ENCODE measurements at regions not wholly inside any gene's neighbourhood (a gene's known extent, or its start where the extent isn't known, plus 50 kb on each side); places are given as distances from the start of the nearest gene placed in this dataset.
"Not testable (repeated sequence)": the region's sequence is repeated elsewhere in the genome, so short reads cannot be mapped to it uniquely, and the experiment has no call there.

GRCh38 chr1:164446020-164446419 lies 113.0 kb upstream of the PBX1 start:
- no peaks in the 10 kb centered on the region for H3K4me1 ChIP-seq
- H3K36me3 ChIP-seq = no peaks in the 10 kb centered on the region
- H3K27me3 ChIP-seq = no peaks in the 10 kb centered on the region
- TF ChIP-seq, protein P1, sequence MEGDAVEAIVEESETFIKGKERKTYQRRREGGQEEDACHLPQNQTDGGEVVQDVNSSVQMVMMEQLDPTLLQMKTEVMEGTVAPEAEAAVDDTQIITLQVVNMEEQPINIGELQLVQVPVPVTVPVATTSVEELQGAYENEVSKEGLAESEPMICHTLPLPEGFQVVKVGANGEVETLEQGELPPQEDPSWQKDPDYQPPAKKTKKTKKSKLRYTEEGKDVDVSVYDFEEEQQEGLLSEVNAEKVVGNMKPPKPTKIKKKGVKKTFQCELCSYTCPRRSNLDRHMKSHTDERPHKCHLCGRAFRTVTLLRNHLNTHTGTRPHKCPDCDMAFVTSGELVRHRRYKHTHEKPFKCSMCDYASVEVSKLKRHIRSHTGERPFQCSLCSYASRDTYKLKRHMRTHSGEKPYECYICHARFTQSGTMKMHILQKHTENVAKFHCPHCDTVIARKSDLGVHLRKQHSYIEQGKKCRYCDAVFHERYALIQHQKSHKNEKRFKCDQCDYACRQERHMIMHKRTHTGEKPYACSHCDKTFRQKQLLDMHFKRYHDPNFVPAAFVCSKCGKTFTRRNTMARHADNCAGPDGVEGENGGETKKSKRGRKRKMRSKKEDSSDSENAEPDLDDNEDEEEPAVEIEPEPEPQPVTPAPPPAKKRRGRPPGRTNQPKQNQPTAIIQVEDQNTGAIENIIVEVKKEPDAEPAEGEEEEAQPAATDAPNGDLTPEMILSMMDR (IDR thresholded peaks at IDR 0.05) = no peak
- H3K27ac ChIP-seq = no peak overlapping the region
- H3K9me3 ChIP-seq = no peaks in the 10 kb centered on the region
- H3K4me3 ChIP-seq = no peak overlapping the region
- DNase-seq = no peak
- intact Hi-C loops (cut with DNase I) = no loop called here
- no peak overlapping the region for H3K9ac ChIP-seq (ENCODE audit: low read depth in 2 of 2, low read length in 2 of 2)

GRCh38 chr1:164452549-164452948 lies 106.4 kb upstream of the PBX1 start:
- no peaks in the 10 kb centered on the region for H3K36me3 ChIP-seq
- H3K9ac ChIP-seq (ENCODE audit: low read depth in 2 of 2, low read length in 2 of 2) = no peak overlapping the region
- no peak for DNase-seq
- no peak overlapping the region for H3K4me3 ChIP-seq
- TF ChIP-seq, protein P1 (IDR thresholded peaks at IDR 0.05) = no peak
- H3K27ac ChIP-seq = no peak overlapping the region
- intact Hi-C loops (cut with DNase I) = no loop called here
- H3K4me1 ChIP-seq = no peaks in the 10 kb centered on the region
- H3K27me3 ChIP-seq = no peaks in the 10 kb centered on the region
- H3K9me3 ChIP-seq = no peaks in the 10 kb centered on the region

- TF ChIP-seq, protein P1 (IDR thresholded peaks at IDR 0.05) = no peak
- Histone ChIP-seq H3K4me1 (no peaks in the 10 kb centered on the region), H3K9ac (ENCODE audit: low read depth in 2 of 2, low read length in 2 of 2) (no peak overlapping the region), H3K27ac (no peak overlapping the region), H3K9me3 (no peaks in the 10 kb centered on the region), H3K27me3 (no peaks in the 10 kb centered on the region), H3K4me3 (no peak overlapping the region), H3K36me3 (no peaks in the 10 kb centered on the region)
- DNase-seq = no peak
- intact Hi-C loops (cut with DNase I) = no loop called here
These were observed 102.7 kb upstream of the PBX1 start for GRCh38 chr1:164456272-164456671.

- H3K4me3 ChIP-seq; H3K27ac ChIP-seq; H3K9me3 ChIP-seq; H3K9ac ChIP-seq (ENCODE audit: low read depth in 2 of 2, low read length in 2 of 2); H3K4me1 ChIP-seq; DNase-seq; H3K36me3 ChIP-seq; H3K27me3 ChIP-seq; intact Hi-C loops (cut with DNase I): not testable (repeated sequence)
These were observed 99.8 kb upstream of the PBX1 start for GRCh38 chr1:164459176-164459575.

DNA sequence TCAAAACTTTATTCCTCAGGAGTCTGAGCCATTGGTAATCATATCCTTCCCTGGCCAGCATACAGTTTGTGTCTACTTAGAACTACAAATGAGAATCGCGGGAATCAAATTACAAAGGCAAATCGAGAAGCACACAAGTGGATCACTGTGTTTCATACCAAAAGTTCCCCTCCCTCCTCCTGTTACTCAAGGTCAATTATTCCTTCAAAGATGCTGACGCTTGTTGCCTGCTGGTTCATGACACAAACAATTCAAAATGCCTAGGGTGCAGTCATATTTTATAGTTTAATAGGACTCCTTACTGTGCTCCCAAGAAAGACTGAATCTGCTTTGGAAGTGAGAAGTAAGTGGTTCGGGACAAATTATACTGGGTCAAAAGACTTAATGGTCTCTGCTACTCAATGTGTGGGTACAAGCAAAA lies 93.0 kb upstream of the PBX1 start:
- Histone ChIP-seq H3K4me1 (no peaks in the 10 kb centered on the region), H3K4me3 (no peak overlapping the region), H3K27me3 (no peaks in the 10 kb centered on the region), H3K9me3 (no peaks in the 10 kb centered on the region), H3K27ac (no peak overlapping the region), H3K9ac (ENCODE audit: low read depth in 2 of 2, low read length in 2 of 2) (no peak overlapping the region), H3K36me3 (no peaks in the 10 kb centered on the region)
- intact Hi-C loops (cut with DNase I) = no loop called here
- TF ChIP-seq, protein P1 (IDR thresholded peaks at IDR 0.05) = no peak
- DNase-seq = no peak

GRCh38 chr1:164466429-164466828 lies 92.6 kb upstream of the PBX1 start:
- TF ChIP-seq, protein P1 (IDR thresholded peaks at IDR 0.05) = no peak

More at GRCh38 chr1:164466429-164466828, 92.6 kb upstream of the PBX1 start:
- Histone ChIP-seq H3K36me3 (no peaks in the 10 kb centered on the region), H3K4me1 (no peaks in the 10 kb centered on the region), H3K9me3 (no peaks in the 10 kb centered on the region), H3K27me3 (no peaks in the 10 kb centered on the region), H3K4me3 (no peak overlapping the region), H3K9ac (ENCODE audit: low read depth in 2 of 2, low read length in 2 of 2) (no peak overlapping the region), H3K27ac (no peak overlapping the region)
- intact Hi-C loops (cut with DNase I) = no loop called here
- DNase-seq = no peak
